Fibroblast of lung (primary cell): ENCODE measurements at regions not wholly inside any gene's neighbourhood (a gene's known extent, or its start where the extent isn't known, plus 50 kb on each side); places are given as distances from the start of the nearest gene placed in this dataset.

Experiments
- DNase-seq, 2 donors: peaks; one replicate each; pipeline versions ENCODE4 v3.0.0 to v3.0.0-alpha.2; 2010; ENCODE audit warnings: low read depth in 2 of 2
- H2AFZ ChIP-seq: 2 replicates; pipeline ENCODE4 v1.5.1; 2012; ENCODE audit warnings: low read length, control low read depth, inconsistent platforms
- H3K27ac ChIP-seq: 2 replicates; pipeline ENCODE4 v1.5.1; 2011; ENCODE audit warnings: low read length, control low read depth; ENCODE audit not compliant: insufficient read depth
- H3K27me3 ChIP-seq: 2 replicates; pipeline ENCODE4 v1.5.1; 2011; ENCODE audit warnings: mild to moderate bottlenecking, low read length; ENCODE audit not compliant: control insufficient read depth, insufficient read depth
- H3K36me3 ChIP-seq: 2 replicates; pipeline ENCODE4 v1.5.1; 2011; ENCODE audit warnings: low read length; ENCODE audit not compliant: control insufficient read depth, insufficient read depth
- H3K4me1 ChIP-seq: 2 replicates; pipeline ENCODE4 v1.5.1; 2011; ENCODE audit warnings: low read length; ENCODE audit not compliant: control insufficient read depth, insufficient read depth; ENCODE audit errors: extremely low read depth
- H3K4me2 ChIP-seq: 2 replicates; pipeline ENCODE4 v1.5.1; 2011; ENCODE audit warnings: low read length, control low read depth; ENCODE audit not compliant: insufficient read depth; ENCODE audit errors: extremely low read depth
- H3K4me3 ChIP-seq, 4 experiments: fragments of 200-600 bp in 1 of 4; sonication (generic) in 1 of 4; replicated peaks in 1 of 4; 2 replicates each; pipeline ENCODE4 v1.5.1; 2011 to 2016; ENCODE audit warnings: low read length in 4 of 4, low read depth in 3 of 4, mild to moderate bottlenecking in 3 of 4, control low read depth in 2 of 4, inconsistent platforms in 1 of 4, mixed read lengths in 1 of 4; ENCODE audit not compliant: insufficient read depth in 1 of 4; ENCODE audit errors: control extremely low read depth in 1 of 4
- H3K79me2 ChIP-seq: 2 replicates; pipeline ENCODE4 v1.5.1; 2012; ENCODE audit warnings: mild to moderate bottlenecking, low read length, inconsistent platforms; ENCODE audit not compliant: control insufficient read depth, insufficient read depth
- H3K9ac ChIP-seq: 2 replicates; pipeline ENCODE4 v1.5.1; 2011; ENCODE audit warnings: mild to moderate bottlenecking, low read length, control low read depth; ENCODE audit not compliant: insufficient read depth
- H3K9me3 ChIP-seq: 2 replicates; pipeline ENCODE4 v1.5.1; 2012; ENCODE audit warnings: low read depth, low read length; ENCODE audit not compliant: control insufficient read depth, insufficient read depth
- H4K20me1 ChIP-seq: 2 replicates; pipeline ENCODE4 v1.5.1; 2011; ENCODE audit warnings: low read length; ENCODE audit not compliant: control insufficient read depth, insufficient read depth; ENCODE audit errors: extremely low read depth
- EZH2 ChIP-seq: IDR thresholded peaks from 2 replicates; pipeline ENCODE4 v1.5.1; 2012; ENCODE audit warnings: low read length, control low read depth, mild to moderate bottlenecking; ENCODE audit errors: missing control alignments
- TF ChIP-seq, protein P1 (sequence below), 2 donors: IDR thresholded peaks in 1 of 2; conservative IDR thresholded peaks in 1 of 2; 1 replicate in 1 of 2; 2 replicates in 1 of 2; pipeline ENCODE4 v1.5.1; 2011 to 2012; ENCODE audit warnings: low read length in 2 of 2, control low read depth in 1 of 2, inconsistent platforms in 1 of 2, low read depth in 1 of 2, mild to moderate bottlenecking in 1 of 2

DNA sequence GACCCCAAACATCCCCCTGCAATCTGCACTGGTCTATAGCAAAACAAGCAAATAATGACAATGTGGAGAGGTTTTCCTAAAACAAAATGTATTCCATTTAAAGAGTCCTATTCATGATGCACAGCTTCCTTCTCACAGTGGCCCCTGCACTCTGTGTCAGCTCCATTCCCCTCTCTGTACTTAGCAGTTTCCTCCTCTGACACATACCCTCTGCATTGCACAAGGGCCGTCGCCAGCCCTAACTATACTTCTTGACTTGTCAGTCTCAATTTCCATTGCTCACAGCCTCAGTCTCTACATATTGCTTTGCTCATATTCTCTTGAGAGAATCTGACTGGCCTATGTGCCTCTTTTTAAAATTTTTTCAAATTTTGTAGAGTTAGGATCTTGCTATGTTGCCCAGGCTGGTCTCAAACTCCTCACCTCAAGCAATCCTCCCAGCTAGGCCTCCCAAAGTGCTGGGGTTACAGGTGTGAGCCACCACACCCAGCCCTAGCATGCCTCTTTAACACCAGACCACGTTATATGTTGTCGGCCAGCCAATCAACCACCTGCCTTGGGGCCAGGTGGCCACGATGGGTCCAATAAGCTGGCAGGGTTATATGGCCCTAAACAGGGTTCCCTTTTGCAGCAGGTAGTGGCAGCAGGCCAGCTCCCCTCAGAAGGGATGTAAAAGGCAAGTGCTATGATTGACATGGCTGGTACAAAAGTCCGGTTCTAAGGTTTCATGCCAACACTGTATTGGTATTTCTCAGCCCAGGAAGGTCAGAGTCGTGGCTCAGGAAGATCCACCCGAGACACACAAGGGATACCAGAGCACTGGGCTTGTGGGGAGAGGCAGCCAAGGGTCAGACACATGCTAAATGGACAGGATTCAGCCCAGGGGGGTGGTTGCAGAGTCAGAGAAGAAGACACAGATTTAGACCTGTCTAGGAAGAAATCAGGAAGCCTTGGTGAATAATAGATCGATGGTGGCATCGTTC is 59.0 kb upstream of the SMAD3 start:
- no peak for DNase-seq
- no peak overlapping the region for H2AFZ ChIP-seq
- no peaks in the 10 kb centered on the region for H4K20me1 ChIP-seq
- H3K79me2 ChIP-seq = no peaks in the 10 kb centered on the region
- H3K9ac ChIP-seq = no peak overlapping the region
- H3K27ac ChIP-seq = no peak overlapping the region
- no peak for TF ChIP-seq EZH2
- TF ChIP-seq, protein P1, sequence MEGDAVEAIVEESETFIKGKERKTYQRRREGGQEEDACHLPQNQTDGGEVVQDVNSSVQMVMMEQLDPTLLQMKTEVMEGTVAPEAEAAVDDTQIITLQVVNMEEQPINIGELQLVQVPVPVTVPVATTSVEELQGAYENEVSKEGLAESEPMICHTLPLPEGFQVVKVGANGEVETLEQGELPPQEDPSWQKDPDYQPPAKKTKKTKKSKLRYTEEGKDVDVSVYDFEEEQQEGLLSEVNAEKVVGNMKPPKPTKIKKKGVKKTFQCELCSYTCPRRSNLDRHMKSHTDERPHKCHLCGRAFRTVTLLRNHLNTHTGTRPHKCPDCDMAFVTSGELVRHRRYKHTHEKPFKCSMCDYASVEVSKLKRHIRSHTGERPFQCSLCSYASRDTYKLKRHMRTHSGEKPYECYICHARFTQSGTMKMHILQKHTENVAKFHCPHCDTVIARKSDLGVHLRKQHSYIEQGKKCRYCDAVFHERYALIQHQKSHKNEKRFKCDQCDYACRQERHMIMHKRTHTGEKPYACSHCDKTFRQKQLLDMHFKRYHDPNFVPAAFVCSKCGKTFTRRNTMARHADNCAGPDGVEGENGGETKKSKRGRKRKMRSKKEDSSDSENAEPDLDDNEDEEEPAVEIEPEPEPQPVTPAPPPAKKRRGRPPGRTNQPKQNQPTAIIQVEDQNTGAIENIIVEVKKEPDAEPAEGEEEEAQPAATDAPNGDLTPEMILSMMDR (conservative IDR thresholded peaks at IDR 0.05 in 1 of 2, IDR thresholded peaks at IDR 0.05 in 1 of 2; ENCODE audit: low read depth in 1 of 2, low read length in 2 of 2) = no peak
- H3K4me1 ChIP-seq = no peaks in the 10 kb centered on the region
- H3K4me2 ChIP-seq = no peak overlapping the region
- no peaks in the 10 kb centered on the region for H3K9me3 ChIP-seq
- no peaks in the 10 kb centered on the region for H3K27me3 ChIP-seq
- H3K36me3 ChIP-seq = no peaks in the 10 kb centered on the region
- no peak overlapping the region for H3K4me3 ChIP-seq

DNA sequence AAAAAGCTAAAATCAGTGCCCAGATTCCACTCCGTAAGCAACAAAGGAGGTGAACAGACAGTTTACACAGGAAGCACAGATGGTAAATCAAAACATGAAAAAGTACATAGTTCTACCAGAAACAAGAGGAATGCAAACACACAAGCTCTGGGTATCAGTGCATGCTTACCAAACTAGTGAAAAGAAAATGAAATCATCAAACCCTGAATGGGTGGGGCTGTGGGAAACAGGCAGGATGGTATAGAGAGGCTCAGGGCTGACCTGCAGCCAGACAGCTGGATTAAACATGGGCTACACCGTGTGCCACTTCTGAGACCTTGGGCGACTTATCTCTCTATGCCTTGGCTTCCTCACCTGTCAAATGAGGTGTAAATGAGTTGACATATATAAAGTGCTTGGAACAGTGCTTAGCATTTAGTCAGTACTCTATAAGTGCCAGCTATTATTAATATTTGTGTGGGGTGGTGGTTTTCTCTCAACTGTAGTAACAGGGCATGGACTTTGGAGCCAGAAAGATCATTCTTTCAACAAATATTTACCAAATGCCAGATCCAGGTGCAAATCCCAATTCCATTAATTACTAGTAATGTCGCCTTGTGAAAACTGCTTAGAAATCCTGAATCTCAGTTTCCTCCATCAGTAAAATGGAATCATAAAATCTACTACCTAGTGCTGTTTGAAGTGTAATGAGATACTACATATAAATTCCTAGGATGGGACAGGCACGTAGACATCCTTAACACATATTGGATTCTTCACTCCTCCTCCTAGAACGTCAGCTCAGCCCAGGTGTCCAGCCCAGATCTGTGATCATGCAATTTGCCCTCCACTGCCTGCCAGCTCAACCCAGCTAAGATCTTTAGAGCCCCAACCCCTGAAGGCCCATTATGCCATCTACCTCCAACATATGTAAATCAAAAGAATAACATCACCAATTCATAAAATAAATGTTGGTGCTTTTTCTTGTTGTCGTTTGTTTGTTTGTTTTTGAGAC is 55.5 kb upstream of the SMAD3 start:
- no peak for DNase-seq
- H3K9ac ChIP-seq = no peak overlapping the region
- no peak overlapping the region for H3K27ac ChIP-seq
- no peaks in the 10 kb centered on the region for H3K27me3 ChIP-seq
- H3K36me3 ChIP-seq = no peaks in the 10 kb centered on the region
- no peak for TF ChIP-seq EZH2
- TF ChIP-seq, protein P1 (conservative IDR thresholded peaks at IDR 0.05 in 1 of 2, IDR thresholded peaks at IDR 0.05 in 1 of 2; ENCODE audit: low read depth in 1 of 2, low read length in 2 of 2) = no peak
- no peaks in the 10 kb centered on the region for H3K79me2 ChIP-seq
- H2AFZ ChIP-seq = no peak overlapping the region
- no peaks in the 10 kb centered on the region for H3K4me1 ChIP-seq
- H3K4me2 ChIP-seq = no peak overlapping the region
- no peak overlapping the region for H3K4me3 ChIP-seq
- H3K9me3 ChIP-seq = no peaks in the 10 kb centered on the region
- H4K20me1 ChIP-seq = no peaks in the 10 kb centered on the region
